Epidermal melanocyte (primary cell): ENCODE measurements at regions not wholly inside any gene's neighbourhood (a gene's known extent, or its start where the extent isn't known, plus 50 kb on each side); places are given as distances from the start of the nearest gene placed in this dataset.

Experiments used
- DNase-seq: peaks from one replicate; pipeline ENCODE4 v3.0.0; 2011; ENCODE audit warnings: low spot score; ENCODE audit not compliant: insufficient read length

GRCh38 chr14:51511265-51511664 is 140.4 kb upstream of the FRMD6 start:
- no peak for DNase-seq

GRCh38 chr14:51512316-51512715 is 139.4 kb upstream of the FRMD6 start:
- no peak for DNase-seq

- no peak for DNase-seq
These were observed 138.4 kb upstream of the FRMD6 start for GRCh38 chr14:51513281-51513680.

GRCh38 chr14:51513933-51514332 is 137.8 kb upstream of the FRMD6 start:
- DNase-seq = no peak

GRCh38 chr14:51515611-51516010 is 136.1 kb upstream of the FRMD6 start:
- DNase-seq = no peak

GRCh38 chr14:51516706-51517395 is 134.9 kb upstream of the FRMD6 start:
- DNase-seq = no peak

GRCh38 chr14:51518280-51518679 is 133.4 kb upstream of the FRMD6 start:
- no peak for DNase-seq

GRCh38 chr14:51518711-51519110 is 133.0 kb upstream of the FRMD6 start:
- DNase-seq = no peak

GRCh38 chr14:51520087-51520486 is 131.6 kb upstream of the FRMD6 start:
- no peak for DNase-seq

GRCh38 chr14:51521764-51522163 is 129.9 kb upstream of the FRMD6 start:
- DNase-seq = no peak

- no peak for DNase-seq
These were observed 128.5 kb upstream of the FRMD6 start for GRCh38 chr14:51523243-51523642.

- DNase-seq = no peak
These were observed 126.0 kb upstream of the FRMD6 start for GRCh38 chr14:51525739-51526138.

GRCh38 chr14:51527073-51527472 is 124.6 kb upstream of the FRMD6 start:
- no peak for DNase-seq

- DNase-seq = no peak
These were observed 122.0 kb upstream of the FRMD6 start for GRCh38 chr14:51529736-51530135.

- DNase-seq = no peak
These were observed 118.5 kb upstream of the FRMD6 start for GRCh38 chr14:51533160-51533559.

- DNase-seq = no peak
These were observed 117.7 kb upstream of the FRMD6 start for GRCh38 chr14:51533872-51534553.

- no peak for DNase-seq
These were observed 117.1 kb upstream of the FRMD6 start for GRCh38 chr14:51534610-51535011.

GRCh38 chr14:51535443-51536044 is 116.2 kb upstream of the FRMD6 start:
- DNase-seq = no peak

GRCh38 chr14:51538973-51539372 is 112.7 kb upstream of the FRMD6 start:
- no peak for DNase-seq

- peak; percentile 41 for DNase-seq
These were observed 112.1 kb upstream of the FRMD6 start for GRCh38 chr14:51539571-51540037.

- no peak for DNase-seq
These were observed 111.3 kb upstream of the FRMD6 start for GRCh38 chr14:51540364-51540763.

GRCh38 chr14:51544471-51544870 is 107.2 kb upstream of the FRMD6 start:
- DNase-seq = no peak

GRCh38 chr14:51544901-51545300 is 106.8 kb upstream of the FRMD6 start:
- no peak for DNase-seq
